C1 segment of cervical spinal cord (tissue), 14 donors: ENCODE measurements at regions not wholly inside any gene's neighbourhood (a gene's known extent, or its start where the extent isn't known, plus 50 kb on each side); places are given as distances from the start of the nearest gene placed in this dataset.
"Not testable (repeated sequence)": the region's sequence is repeated elsewhere in the genome, so short reads cannot be mapped to it uniquely, and the experiment has no call there.

Source experiments
- DNase-seq, 14 donors: peaks; one replicate each; lab custom pipeline; 2025; lab: John Stamatoyannopoulos, UW

DNA sequence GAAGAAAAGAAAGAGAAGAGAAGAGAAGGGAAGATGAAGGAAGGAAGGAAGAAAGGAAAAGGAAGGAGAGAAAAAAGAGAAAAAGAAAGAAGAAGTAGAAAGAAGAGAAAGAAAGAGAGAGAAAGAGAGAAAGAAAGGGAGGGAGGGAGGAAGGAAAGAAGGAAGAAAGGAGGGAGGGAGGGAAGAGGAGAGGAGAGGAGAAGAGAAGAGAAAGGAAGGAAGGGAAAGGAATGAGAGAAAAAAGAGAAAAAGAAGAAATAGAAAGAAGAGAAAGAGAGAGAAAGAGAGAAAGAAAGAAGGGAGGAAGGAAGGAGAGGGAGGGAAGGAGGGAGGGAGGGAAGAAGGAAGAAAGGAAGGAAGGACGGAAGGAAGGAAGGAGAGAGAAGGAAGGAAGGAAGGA is 217.9 kb upstream of the POU1F1 start:
- no peak for DNase-seq

DNA sequence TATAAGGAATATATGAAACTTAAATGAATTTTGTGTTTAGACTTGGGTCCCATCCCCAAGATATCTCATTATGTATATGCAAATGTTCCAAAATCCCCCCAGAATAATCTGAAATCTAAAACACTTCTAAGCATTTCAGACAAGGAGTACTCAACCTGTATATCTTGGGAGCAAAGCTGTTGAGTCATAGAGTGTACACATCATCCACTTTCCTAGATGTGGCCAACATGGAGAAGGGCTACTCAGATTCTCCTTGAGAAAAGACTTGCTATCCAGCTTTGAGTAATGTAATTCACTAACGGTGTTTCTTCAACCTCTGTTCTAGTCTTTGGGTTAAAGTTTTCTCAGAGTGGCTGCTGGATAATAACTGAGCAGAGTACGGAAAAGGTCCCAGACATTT is 215.5 kb upstream of the POU1F1 start:
- DNase-seq: no peak

DNA sequence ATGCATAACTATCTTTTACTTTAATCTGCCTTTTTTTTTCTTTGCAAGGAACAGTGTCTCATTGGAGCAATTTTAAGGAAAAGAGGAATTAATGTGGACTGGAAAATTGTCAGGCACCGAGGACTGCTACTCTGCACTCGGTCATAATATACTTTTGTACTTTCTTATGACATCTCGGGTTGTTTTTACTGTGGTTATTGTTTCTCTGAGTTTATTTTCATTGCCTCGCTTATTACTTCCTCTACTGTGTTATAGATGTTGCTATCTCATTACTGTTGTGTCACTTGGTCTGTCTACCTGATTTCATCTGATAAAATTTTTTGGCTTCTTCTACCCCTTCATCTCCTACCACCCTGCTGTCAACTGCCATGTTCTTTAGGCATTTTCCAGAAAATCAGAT is 213.5 kb upstream of the POU1F1 start:
- no peak for DNase-seq

DNA sequence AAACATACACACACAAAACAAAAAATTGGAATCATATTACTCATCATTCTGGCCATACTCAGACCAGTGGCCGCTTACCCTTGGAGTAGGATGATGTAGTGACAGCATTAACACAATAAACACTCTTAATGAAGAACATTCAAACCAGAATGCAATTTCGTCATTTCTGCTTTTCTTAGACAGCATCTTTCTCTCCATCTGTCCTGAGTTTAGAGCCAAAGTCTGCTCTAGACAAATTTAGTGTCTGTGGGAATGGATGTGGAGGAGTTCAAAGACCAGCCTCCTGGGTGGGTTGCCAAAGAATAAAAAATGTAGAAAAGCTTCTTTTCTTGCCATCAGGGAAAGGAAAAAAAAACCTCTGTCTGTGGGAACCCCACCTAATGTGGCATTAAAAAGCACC is 212.4 kb upstream of the POU1F1 start:
- no peak for DNase-seq

DNA sequence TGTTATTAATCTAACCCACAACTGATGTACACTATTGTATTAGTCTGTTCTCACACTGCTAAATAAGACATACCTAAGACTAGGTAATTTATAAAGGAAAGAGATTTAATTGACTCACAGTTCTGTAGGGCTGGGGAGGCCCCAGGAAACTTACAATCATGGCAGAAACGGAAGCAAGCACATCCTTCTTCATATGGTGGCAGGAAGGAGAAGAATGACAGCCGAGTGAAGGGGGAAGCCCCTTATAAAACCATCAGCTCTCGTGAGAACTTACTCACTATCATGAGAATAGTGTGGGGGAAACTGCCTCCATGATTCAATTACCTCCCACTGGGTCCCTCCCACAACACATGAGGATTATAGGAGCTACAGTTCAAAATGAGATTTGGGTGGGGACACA is 210.3 kb upstream of the POU1F1 start:
- DNase-seq: not testable (repeated sequence)

DNA sequence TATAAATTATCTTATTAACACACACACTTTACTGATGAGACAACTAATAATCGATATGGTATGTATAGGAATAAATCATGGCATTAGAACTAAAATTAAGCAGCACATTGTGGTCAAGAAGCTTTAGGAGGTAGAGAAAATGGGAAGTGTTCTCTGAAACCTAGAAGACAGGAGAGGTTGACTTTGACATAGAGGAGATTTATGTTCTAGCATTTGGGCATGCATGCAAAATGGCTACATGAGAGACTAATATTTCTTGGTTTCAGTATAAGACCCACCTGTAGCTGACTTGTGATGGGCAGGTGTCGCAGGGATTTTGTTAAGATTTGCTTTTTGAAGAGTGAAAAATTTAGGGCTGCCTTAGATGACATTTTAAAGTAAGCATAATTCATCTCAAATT is 209.7 kb upstream of the POU1F1 start:
- DNase-seq: no peak

DNA sequence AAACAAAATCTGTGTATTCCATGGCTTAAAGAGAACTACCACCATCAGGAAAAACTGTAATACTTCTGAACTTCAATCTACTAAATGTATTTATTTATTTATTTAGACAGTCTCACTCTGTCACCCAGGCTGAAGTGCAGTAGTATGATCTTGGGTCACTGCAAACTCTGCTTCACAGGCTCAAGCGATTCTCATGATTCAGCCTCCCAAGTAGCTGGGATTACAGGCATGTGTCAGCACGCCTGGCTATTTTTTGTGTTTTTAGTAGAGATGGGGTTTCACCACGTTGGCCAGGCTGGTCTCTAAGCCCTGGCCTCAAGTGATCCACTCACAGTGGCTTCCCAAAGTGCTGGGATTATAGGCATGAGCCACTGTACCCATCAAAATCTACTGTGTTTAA is 202.3 kb upstream of the POU1F1 start:
- no peak for DNase-seq

DNA sequence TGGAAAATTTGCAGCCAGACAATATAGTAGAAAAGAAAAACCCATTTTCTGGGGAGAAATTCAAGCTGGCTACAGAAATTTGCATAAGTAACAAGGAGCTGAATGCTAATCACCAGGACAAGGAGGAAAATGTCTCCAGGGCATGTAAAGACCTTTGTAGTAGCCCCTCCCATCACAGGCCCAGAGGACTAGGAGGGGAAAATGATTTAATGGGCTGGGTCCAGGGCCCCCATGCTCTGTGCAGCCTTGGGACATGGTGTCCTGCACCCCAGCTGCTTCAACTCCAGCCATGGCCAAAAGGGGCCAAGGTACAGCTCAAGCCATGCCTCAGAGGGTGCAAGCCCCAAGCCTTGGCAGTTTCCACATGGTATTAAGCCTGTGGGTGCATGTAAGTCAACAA is 197.6 kb upstream of the POU1F1 start:
- DNase-seq: no peak

DNA sequence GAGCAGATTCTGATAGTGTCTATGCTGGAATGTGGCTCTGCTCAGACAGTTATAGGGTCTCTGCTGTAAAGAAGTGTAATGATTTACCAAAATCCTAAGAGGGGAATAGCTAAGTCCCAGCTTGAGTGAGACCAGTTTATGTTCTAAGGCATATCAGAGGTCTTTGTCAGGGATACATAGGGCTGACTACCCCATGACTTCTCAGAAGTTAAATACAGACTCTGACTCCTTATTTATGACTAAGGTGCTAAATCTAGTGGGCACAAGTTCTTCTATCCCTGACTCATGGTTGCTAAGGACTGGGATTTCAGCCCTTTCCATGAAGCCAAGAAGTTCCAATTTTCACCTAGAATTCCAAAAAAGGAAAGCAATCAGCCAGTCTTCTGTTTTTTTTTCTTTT is 192.6 kb upstream of the POU1F1 start:
- no peak for DNase-seq

DNA sequence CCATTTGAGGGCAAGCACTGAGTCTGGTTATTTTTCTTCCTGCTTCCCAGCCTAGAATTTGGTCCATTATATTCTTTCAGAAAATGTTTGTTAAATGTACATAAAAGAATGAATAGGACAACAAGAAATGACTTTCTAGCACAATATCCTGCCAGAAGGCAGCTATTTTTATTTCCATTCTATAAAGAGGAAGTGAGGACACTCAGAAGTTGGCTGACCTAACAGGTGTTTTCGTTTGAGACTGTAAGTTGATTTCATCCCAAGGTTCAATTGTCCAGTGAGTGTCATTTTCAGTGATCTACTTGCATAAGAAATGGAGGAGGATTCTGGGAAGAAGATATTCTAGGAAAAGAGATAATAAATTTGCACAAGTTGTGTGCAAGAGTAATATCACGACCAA is 191.9 kb upstream of the POU1F1 start:
- DNase-seq: no peak

DNA sequence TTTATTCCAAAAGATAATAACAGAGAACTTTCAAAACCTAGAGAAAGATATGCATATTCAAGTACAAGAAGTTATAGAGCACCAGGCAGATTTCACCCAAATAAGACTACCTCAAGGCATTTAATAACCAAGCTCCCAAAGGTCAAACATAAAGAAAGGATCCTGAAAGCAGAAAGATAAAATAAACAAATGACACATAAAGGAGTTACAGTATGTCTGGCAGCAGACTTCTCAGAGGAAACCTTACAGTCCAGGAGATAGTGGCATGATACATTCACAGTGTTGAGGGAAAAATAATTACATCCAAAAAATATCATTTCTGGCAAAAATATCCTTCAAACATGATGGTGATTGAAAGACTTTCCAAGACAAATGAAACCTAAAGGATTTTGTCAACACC is 185.8 kb upstream of the POU1F1 start:
- DNase-seq: no peak

DNA sequence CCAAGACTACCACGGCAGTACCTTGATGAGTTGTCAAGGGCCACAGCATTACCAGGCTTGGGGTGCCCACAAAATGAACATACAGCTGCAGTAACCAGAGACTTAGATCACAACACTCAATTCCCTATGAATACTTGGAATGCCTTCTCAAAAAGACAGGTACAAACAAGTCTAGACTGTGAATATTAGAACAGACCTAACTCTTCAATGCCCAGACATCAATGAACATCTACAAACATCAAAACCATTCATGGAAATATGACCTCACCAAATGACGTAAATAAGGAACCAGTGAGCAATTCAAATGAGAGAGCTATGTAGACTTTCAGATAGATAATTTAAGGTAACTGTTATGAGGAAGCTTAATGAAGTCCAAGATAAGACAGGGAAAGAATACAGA is 185.1 kb upstream of the POU1F1 start:
- DNase-seq: no peak

DNA sequence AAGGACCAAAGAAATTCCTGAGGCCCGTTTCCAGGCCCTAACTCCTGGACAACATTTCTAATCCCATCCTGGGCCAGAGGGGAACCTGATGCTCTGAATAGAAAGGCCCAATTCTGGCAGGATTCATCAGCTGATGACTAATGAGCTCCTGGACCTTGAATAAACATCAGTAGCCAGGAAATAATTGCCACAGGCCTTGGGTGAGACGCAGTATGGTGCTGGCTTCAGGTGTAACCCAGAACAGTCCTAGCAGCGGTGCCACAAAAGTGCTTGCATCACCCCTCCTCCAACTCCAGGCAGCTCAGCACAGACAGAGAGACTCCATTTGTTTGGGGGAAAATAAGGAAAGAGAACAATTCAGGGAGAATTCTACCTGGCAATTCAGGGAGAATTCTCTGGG is 184.7 kb upstream of the POU1F1 start:
- no peak for DNase-seq

DNA sequence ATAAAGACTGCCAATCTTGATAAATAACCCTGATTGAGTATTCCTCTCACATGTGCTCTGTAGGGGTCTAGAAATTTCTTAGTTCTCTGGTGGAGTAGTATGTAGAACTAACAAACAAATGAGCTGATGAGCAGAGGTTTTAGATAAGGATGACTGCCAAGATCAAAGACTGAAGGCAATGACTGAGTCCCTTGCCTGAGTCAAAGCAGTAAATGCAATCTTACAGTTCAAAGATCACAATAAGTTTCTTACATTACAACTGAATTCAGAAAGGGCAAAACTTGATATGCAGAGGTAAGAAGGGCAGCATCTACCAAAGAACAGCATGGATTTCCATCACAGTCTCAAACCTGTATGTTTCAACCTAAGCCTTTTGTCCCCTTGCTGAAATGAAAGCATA is 172.2 kb upstream of the POU1F1 start:
- DNase-seq: no peak

DNA sequence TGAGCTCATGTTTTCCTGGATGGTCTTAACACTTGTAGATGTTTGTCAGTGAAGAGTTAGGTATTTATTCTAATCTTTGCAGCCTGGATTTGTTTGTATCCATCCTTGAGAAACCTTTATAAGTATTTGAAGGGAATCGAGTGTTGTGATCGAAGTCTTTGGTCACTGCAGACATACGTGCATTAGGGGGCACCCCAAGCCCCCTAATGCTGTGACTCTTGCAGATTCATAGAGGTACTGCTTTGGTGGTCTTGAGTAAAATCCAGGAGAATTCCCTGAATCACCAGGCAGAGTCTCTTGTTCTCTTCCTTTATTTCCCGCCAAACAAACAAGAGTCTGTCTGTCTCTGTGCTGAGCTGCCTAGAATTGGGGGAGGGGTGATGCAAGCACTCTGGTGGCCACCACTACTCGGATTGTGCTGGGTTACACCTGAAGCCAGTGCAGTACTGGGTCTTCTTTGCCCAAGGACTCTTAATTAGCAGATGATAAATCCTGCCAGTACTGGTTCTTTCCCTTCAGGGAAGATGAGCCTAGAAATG is 170.5 kb upstream of the POU1F1 start:
- no peak for DNase-seq

DNA sequence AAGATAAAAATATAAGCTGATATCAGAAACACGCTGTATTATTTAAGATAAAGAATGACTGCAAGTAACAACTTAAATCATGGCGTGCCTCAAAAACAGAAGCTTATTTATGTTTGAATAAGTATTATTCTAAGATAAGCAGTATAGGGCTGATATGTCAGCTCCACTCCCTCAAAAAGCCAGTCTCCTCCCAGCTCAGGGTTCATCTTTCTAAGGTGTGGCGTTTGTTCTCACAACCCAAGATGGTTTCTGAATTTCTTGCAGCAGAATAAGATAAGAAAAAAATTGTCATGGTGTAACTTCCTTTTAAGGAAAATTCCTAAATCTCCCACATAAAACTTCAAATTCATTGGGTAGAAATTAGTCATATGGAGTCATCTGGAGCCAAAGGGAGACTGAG is 166.1 kb upstream of the POU1F1 start:
- no peak for DNase-seq

DNA sequence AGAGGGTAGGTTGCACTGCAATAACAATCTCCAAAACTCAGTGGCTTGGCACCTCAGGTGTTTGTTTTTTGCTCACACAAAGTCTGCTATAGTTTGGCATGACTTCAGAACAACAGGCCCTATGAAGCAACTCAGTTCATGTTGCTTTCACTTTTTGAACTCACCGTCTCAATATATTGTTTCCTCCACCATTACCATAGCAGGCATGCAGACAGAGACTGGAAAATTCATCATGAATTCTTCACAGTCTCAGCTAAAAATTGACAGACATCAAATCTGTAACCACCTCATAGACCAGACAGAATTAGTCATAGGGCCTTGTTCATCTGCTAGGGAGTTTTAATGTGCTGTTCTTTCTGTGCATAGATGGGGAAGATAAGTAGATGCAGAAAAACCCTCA is 161.4 kb upstream of the POU1F1 start:
- DNase-seq: no peak

DNA sequence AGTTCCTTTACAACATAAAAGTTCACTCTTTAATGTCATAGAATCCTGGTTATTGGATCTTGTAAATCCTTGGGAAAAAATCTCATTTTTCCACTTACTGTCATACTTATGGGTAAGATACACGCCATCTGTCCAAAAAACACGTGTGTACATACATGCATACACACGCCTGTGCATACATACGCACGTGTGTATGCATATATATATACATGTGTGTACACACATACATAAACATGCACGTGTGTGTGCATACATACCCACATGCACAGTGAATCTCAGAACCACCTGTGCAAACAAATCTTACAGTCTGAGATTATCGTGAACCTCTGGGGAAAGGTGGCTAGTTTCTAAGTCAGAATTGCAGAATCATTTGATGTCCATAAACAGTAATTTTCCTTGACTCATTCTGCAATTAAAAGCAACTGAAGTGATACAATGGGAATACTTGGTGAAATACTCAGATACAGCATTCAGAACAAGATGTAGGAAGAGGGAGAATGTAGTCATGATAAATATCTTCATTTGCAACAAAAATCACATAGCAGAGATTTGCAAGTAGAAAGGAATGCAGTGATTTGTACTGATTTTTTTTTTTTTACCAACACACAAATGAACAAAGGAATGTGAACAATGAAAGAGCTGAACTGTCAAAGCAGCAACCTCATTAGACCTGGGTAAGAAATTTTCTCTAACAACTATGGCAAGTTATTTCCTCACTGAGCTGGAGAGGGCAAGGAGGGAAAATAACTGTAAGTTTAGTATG is 160.6 kb upstream of the POU1F1 start:
- DNase-seq: no peak

DNA sequence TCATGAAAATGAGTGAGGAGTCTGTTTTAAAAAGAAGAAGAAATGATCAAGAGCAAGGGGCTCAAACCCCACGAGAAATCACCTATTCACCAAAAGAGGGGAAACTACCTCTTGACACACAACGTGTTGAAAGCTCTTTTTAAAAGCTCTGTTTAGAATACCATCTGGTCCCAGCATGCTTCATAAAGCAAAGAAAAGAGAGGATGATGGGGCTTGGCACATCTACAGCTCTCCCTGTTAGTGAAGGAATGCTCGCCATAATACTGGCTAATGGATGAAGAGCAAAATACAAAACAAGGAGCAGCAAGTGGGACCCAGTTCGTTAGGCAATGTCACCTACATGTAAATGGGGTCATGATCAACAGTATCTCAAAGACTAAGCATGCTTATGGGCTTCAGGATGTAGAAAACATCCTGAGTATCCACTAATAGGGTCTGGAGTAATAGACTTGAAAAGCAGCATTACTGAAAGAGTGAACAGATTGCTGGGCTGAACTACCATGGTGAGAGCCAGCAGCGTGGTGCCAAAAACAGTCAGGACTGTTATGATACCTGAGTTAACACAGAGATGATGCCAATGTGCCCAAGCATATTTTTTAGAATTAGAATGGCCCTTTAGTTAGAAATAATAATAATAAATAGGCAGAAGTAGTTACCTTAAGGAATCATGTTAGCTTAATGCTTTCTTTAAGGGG is 159.7 kb upstream of the POU1F1 start:
- DNase-seq: peak in 3 of 14 donors; percentile 4 to 95 (median 23)

DNA sequence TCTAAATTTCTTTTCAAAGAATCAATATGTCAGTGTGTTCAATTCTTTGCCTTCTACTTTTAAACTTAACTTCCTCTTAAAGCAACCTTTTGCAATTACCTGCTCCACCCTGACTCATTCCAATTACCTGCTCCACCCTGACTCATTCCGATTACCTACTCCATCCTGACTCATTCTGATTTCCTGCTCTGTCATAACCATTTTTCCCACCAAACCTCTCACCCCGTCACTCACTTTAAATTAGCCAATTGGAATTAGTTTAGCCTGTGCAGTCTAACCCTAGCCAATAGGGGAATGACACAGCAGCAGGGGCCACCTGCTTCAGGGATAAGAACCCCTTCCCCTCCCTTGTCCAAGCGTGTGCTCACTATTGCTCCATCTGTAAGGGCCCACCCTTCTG is 157.1 kb upstream of the POU1F1 start:
- not testable (repeated sequence) for DNase-seq

DNA sequence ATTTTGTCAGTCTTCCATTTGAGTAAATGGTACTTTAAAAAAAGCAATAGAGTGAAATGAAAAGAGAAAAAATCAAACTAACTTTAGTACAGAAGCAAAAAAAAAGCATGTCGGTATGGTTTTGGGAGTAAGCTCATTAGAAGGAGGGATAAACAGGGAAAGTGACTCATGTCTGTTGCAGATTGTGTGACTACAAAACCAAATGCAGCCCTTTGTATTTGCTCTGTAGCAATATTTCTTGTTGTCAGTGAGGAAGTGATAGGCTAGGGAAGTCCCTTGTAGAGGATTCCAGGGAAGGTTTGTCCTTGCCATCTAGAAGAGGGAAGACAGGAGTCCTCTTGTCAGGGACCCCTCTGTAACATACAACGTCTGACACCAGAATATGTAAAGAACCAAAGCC is 150.5 kb upstream of the POU1F1 start:
- no peak for DNase-seq

DNA sequence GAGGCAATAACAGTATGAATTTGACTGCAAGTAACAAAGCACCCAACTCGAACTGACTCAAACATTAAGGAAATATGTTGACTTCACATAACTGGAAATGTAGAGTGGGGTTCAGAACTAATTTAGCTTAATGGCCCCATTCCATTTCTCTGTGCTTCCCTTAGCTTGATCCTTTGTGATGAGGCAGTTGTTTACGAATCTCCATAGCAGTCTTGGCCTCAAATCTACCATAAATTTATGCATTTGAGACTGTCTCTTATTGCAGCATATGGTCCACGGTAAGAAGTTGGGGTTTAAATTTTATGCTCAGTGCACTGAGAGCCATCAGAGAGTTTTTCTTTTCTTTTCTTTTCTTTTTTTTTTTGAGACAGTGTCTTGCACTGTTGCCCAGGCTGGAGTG is 148.7 kb upstream of the POU1F1 start:
- DNase-seq: no peak

DNA sequence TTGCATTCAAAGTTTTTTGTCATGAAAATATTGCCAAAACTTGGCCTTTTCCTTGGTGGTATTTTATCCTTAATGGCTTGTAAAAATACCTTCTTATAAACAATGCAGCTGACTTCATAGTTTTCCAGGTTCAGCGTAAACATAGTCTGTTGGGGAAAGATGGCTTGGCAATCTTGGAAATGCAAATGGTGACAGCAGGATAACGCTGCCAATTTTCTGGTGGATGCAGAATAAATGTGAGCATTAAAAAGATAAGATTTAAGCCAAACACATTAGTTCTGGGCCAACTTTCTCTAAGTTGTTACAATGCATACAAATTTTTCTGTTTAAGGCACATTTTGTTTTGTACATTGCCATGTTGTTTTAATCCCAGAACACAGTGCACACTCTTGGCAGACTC is 147.0 kb upstream of the POU1F1 start:
- DNase-seq: no peak
